GM12865 (cell line): ENCODE measurements at regions not wholly inside any gene's neighbourhood (a gene's known extent, or its start where the extent isn't known, plus 50 kb on each side); places are given as distances from the start of the nearest gene placed in this dataset.

ENCODE experiments used
- DNase-seq: peaks from one replicate; pipeline ENCODE4 v3.0.0; 2010; ENCODE audit warnings: low read depth
- H3K4me3 ChIP-seq: 2 replicates; pipeline ENCODE4 v1.5.1; 2011; ENCODE audit warnings: mild to moderate bottlenecking, low read depth, low read length, control low read depth
- TF ChIP-seq, protein P1 (sequence below): IDR thresholded peaks from 2 replicates; pipeline ENCODE4 v1.5.1; 2011; ENCODE audit warnings: low read length, control low read depth, low read depth, inconsistent platforms; ENCODE audit not compliant: insufficient read depth; ENCODE audit errors: missing control alignments

DNA sequence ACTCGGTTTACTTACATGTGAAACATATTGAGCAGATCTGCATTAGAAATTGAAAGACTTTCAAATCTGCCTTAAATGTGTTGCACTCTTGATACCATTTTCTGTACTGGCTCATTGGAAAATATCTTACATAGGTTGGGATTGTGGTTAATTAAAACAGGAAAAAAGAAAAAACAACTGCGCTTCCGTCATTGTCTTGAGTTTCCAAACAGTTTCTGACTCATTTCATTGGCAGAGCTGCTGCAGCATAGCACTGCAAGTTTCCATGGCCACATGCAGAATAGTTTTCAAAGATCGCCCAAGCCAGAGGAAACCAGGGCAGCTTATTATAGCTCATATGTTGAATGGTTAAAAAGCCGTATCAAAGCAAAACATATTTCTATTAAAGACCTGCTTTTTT is 446.6 kb upstream of the BCHE start:
- H3K4me3 ChIP-seq: no peak overlapping the region
- no peak for DNase-seq
- TF ChIP-seq, protein P1, sequence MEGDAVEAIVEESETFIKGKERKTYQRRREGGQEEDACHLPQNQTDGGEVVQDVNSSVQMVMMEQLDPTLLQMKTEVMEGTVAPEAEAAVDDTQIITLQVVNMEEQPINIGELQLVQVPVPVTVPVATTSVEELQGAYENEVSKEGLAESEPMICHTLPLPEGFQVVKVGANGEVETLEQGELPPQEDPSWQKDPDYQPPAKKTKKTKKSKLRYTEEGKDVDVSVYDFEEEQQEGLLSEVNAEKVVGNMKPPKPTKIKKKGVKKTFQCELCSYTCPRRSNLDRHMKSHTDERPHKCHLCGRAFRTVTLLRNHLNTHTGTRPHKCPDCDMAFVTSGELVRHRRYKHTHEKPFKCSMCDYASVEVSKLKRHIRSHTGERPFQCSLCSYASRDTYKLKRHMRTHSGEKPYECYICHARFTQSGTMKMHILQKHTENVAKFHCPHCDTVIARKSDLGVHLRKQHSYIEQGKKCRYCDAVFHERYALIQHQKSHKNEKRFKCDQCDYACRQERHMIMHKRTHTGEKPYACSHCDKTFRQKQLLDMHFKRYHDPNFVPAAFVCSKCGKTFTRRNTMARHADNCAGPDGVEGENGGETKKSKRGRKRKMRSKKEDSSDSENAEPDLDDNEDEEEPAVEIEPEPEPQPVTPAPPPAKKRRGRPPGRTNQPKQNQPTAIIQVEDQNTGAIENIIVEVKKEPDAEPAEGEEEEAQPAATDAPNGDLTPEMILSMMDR: no peak

DNA sequence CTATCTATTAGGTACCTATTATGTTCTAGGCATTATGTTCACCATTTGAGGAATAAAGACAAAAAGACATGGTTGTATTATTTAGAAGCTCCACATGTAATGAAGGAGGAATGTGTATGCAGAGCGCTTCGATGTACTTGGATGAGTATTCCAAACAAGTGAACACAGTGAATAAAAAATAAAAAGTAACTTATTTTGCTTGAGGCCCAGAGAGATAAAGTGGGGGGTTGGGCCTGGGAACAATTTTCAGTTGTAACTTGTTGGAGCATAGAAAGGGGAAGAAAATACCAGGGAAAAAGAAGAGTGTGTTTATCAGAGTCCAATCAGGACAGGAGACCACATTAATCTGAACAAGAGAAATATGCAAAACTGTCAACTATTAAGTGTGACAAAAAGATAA is 445.7 kb upstream of the BCHE start:
- H3K4me3 ChIP-seq: no peak overlapping the region
- TF ChIP-seq, protein P1: no peak
- no peak for DNase-seq

DNA sequence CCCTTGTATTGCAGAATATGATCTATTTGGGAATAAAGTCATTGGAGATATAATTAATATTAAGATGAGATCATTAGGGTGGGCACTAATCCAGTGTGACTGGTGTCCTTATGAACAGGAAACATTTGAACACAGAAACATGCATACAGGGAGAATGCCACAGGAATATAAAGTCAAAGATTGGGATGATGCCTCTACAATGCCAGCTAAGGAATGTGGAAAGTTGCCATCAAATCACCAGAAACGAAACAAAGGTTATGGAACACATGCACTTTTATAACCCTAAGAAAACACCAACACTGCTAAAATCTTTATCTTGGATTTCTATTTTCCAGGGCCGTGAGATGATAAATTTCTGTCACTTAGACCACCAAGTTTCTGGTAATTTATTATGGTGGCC is 442.4 kb upstream of the BCHE start:
- TF ChIP-seq, protein P1: no peak
- DNase-seq: no peak
- no peak overlapping the region for H3K4me3 ChIP-seq

DNA sequence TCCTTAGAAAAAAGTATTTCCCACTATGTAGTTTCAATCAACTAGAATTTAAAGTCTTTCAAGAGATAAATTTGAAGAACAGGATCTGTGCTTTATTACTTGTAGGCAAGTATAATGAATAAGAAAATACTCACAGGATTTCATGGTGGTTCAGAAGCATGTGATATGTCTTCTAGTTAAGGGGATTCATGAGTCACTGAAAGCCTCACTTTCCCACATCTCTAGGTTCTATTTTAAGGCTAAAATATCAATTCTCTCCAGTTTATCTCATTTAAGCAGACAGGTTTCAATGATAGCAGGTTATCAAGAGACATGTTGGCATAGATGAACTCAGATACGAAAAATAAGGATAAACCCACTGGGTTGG is 437.8 kb upstream of the BCHE start:
- no peak for DNase-seq
- no peak overlapping the region for H3K4me3 ChIP-seq
- TF ChIP-seq, protein P1: no peak

DNA sequence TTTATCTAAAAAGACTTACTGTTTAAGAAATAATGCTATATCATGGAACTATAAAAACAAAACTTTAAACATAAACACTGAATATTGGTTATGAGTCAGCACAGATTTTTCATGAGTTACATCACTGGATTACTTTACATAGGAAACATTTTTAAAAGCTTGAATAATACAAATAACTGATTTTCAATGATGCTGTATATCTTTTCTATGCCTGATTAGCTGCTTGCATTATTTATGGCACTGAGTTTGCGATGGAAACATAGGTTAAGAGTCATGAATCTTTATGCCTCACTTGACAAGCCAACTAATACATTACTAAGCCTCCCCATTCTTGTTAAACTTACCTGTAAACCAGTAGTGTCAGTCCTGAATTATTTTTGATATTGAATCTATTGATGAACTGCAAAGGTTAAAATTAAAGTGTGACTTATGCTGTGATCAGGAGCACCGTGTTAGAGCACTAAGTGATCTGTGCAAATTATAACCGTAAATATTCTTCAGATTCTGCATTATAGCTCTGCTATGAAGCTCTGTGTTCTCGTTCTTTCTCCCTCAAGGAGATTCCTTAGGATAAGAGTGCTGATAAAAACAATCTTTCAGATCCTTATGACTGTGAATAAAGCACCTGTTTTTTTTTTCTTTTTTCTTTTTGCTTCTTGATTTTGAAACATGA is 437.3 kb upstream of the BCHE start:
- H3K4me3 ChIP-seq: no peak overlapping the region
- TF ChIP-seq, protein P1: no peak
- DNase-seq: no peak

DNA sequence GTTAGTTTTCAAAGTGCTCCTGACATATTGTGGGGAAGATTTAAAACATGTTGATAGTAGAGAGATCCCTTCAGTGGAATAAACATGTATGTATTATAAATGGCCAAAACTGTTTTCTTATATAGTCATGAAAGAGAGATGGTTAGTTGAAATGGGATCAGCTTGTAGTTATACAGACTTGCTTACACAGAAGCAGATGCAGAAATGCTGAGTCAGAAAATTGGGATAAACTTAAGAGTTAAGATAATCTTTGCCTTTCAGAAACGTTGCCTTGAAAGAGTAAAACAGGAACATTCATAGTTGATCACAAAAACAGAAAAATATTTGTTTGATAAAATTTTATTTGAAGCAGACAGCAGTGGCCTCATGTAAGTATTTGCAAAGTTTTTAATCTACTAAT is 433.2 kb upstream of the BCHE start:
- TF ChIP-seq, protein P1: no peak

DNA sequence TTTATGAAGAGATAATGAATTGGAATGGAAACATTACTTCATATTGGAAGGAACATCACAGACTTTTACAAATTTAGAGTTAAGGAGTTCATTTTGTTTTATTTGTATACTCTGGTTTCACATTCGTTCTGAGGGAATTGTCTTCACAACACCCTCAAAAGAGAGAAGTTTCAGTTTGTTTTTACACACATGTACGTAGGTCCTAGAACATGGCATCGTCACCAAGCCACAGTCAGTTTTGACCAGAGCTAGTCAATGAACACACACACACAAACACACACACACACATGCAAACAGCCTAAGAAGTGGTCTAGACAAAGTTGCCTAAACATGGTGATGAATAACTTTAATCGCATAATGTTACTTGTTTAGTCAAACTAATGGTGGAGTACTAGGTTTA is 427.9 kb upstream of the BCHE start:
- TF ChIP-seq, protein P1: no peak

More for the DNA sequence above, 433.2 kb upstream of the BCHE start:
- DNase-seq: no peak
- H3K4me3 ChIP-seq: no peak overlapping the region

More for the DNA sequence above, 427.9 kb upstream of the BCHE start:
- no peak overlapping the region for H3K4me3 ChIP-seq
- peak; percentile 3 for DNase-seq
